HEK293 (cell line): ENCODE measurements at regions not wholly inside any gene's neighbourhood (a gene's known extent, or its start where the extent isn't known, plus 50 kb on each side); places are given as distances from the start of the nearest gene placed in this dataset.

ENCODE experiments used
- CTCF ChIA-PET: fragments of 350-600 bp; formaldehyde crosslinking; extraction: SDS; loops from one replicate; lab custom pipeline; 2021; ENCODE audit warnings: antibody characterized with exemption; lab: Yijun Ruan, JAX
- POLR2A ChIA-PET: fragments of 300-600 bp; formaldehyde crosslinking; extraction: SDS; loops from one replicate; lab custom pipeline; 2020; ENCODE audit warnings: antibody characterized with exemption, inconsistent platforms; lab: Yijun Ruan, JAX
- H3K27ac ChIP-seq: fragments of 200-500 bp; sonication (Bioruptor generic); 2 replicates; pipeline ENCODE4 v1.5.1; 2014; ENCODE audit warnings: low read depth, low read length, control low read depth, inconsistent platforms; ENCODE audit errors: extremely low read depth
- H3K36me3 ChIP-seq, 2 experiments: fragments of 200-500 bp in 1 of 2; sonication (Bioruptor generic) in 1 of 2; 1 replicate in 1 of 2; 2 replicates in 1 of 2; pipeline ENCODE4 v1.5.1; 2014 to 2017; ENCODE audit warnings: inconsistent platforms in 2 of 2, low read length in 2 of 2; ENCODE audit not compliant: control insufficient read depth in 2 of 2, insufficient read depth in 1 of 2
- H3K4me1 ChIP-seq: fragments of 200-500 bp; sonication (Bioruptor generic); 2 replicates; pipeline ENCODE4 v1.5.1; 2014; ENCODE audit warnings: mild to moderate bottlenecking, low read length, inconsistent platforms; ENCODE audit not compliant: control insufficient read depth, insufficient read depth
- H3K4me3 ChIP-seq: 2 replicates; pipeline ENCODE4 v1.5.1; 2011; ENCODE audit warnings: low read depth, mild to moderate bottlenecking, control low read depth, low read length, moderate library complexity
- H3K9me3 ChIP-seq: fragments of 200-500 bp; sonication (Bioruptor generic); 2 replicates; pipeline ENCODE4 v1.5.1; 2014; ENCODE audit warnings: low read depth, low read length, inconsistent platforms; ENCODE audit not compliant: control insufficient read depth, insufficient read depth
- BCL11B ChIP-seq: fragments of 450-650 bp; formaldehyde crosslinking; IDR thresholded peaks from 2 replicates; pipeline ENCODE4 v1.5.1; 2016; ENCODE audit warnings: low read depth, missing biosample characterization, missing genetic modification characterization
- FEZF1 ChIP-seq: fragments of 450-650 bp; formaldehyde crosslinking; IDR thresholded peaks from 2 replicates; pipeline ENCODE4 v1.5.1; 2016; ENCODE audit warnings: missing biosample characterization, missing genetic modification characterization
- KLF1 ChIP-seq: fragments of 450-650 bp; formaldehyde crosslinking; IDR thresholded peaks from 2 replicates; pipeline ENCODE4 v1.5.1; 2016; ENCODE audit warnings: missing biosample characterization, missing genetic modification characterization
- PRDM10 ChIP-seq: fragments of 450-650 bp; formaldehyde crosslinking; IDR thresholded peaks from 2 replicates; pipeline ENCODE4 v1.5.1; 2016; ENCODE audit warnings: missing biosample characterization, missing genetic modification characterization
- SALL2 ChIP-seq: fragments of 450-650 bp; formaldehyde crosslinking; IDR thresholded peaks from 2 replicates; pipeline ENCODE4 v1.5.0; 2017; ENCODE audit warnings: missing biosample characterization, mild to moderate bottlenecking, missing genetic modification characterization, borderline replicate concordance
- SETDB1 ChIP-seq: IDR thresholded peaks from one replicate; pipeline ENCODE4 v1.6.1; 2017; ENCODE audit warnings: mild to moderate bottlenecking, low read length, moderate library complexity, mixed read lengths; ENCODE audit not compliant: insufficient read length
- ZFHX2 ChIP-seq: fragments of 450-650 bp; formaldehyde crosslinking; conservative IDR thresholded peaks from 2 replicates; pipeline ENCODE4 v1.5.1; 2016; ENCODE audit warnings: missing biosample characterization, missing genetic modification characterization
- ZNF132 ChIP-seq: fragments of 450-650 bp; formaldehyde crosslinking; IDR thresholded peaks from 2 replicates; pipeline ENCODE4 v1.5.1; 2017; ENCODE audit warnings: missing biosample characterization, missing genetic modification characterization, borderline replicate concordance
- ZNF184 ChIP-seq: fragments of 450-650 bp; IDR thresholded peaks from 2 replicates; pipeline ENCODE4 v1.5.1; 2018; ENCODE audit warnings: missing biosample characterization, mild to moderate bottlenecking, missing genetic modification characterization
- ZNF214 ChIP-seq: fragments of 450-650 bp; formaldehyde crosslinking; IDR thresholded peaks from 2 replicates; pipeline ENCODE4 v1.5.1; 2017; ENCODE audit warnings: missing biosample characterization, mild to moderate bottlenecking, missing genetic modification characterization, borderline replicate concordance
- ZNF324 ChIP-seq: fragments of 450-650 bp; formaldehyde crosslinking; IDR thresholded peaks from 2 replicates; pipeline ENCODE4 v1.5.1; 2016; ENCODE audit warnings: missing biosample characterization, missing genetic modification characterization
- ZNF426 ChIP-seq: fragments of 450-650 bp; formaldehyde crosslinking; IDR thresholded peaks from 2 replicates; pipeline ENCODE4 v1.5.1; 2017; ENCODE audit warnings: missing biosample characterization, missing genetic modification characterization, mild to moderate bottlenecking, inconsistent platforms, moderate library complexity
- ZNF549 ChIP-seq: fragments of 450-650 bp; IDR thresholded peaks from 2 replicates; pipeline ENCODE4 v1.5.1; 2018; ENCODE audit warnings: missing biosample characterization, missing genetic modification characterization, mild to moderate bottlenecking, inconsistent platforms, moderate library complexity
- ZNF555 ChIP-seq: fragments of 450-650 bp; formaldehyde crosslinking; conservative IDR thresholded peaks from 2 replicates; pipeline ENCODE4 v1.5.1; 2017; ENCODE audit warnings: missing biosample characterization, mild to moderate bottlenecking, missing genetic modification characterization, inconsistent platforms
- ZNF585B ChIP-seq: fragments of 450-650 bp; formaldehyde crosslinking; IDR thresholded peaks from 2 replicates; pipeline ENCODE4 v1.5.1; 2016; ENCODE audit warnings: missing biosample characterization, missing genetic modification characterization
- ZNF610 ChIP-seq: fragments of 450-650 bp; formaldehyde crosslinking; IDR thresholded peaks from 2 replicates; pipeline ENCODE4 v1.5.1; 2016; ENCODE audit warnings: missing biosample characterization, missing genetic modification characterization, borderline replicate concordance
- ZNF664 ChIP-seq: fragments of 450-650 bp; formaldehyde crosslinking; IDR thresholded peaks from 2 replicates; pipeline ENCODE4 v1.5.1; 2016; ENCODE audit warnings: missing biosample characterization, missing genetic modification characterization
- ZNF707 ChIP-seq: fragments of 450-650 bp; formaldehyde crosslinking; IDR thresholded peaks from 2 replicates; pipeline ENCODE4 v1.5.1; 2016; ENCODE audit warnings: missing biosample characterization, missing genetic modification characterization
- ZSCAN18 ChIP-seq: fragments of 450-650 bp; formaldehyde crosslinking; IDR thresholded peaks from 2 replicates; pipeline ENCODE4 v1.5.1; 2016; ENCODE audit warnings: missing biosample characterization, missing genetic modification characterization
- TF ChIP-seq, protein P1 (sequence below): fragments of 450-650 bp; formaldehyde crosslinking; IDR thresholded peaks from 2 replicates; pipeline ENCODE4 v1.5.1; 2016; ENCODE audit warnings: missing biosample characterization, missing genetic modification characterization

GRCh38 chr18:59048048-59048363, 91.7 kb upstream of the SEC11C start:
- no peaks in the 10 kb centered on the region for H3K36me3 ChIP-seq
- TF ChIP-seq SETDB1 = no peak
- TF ChIP-seq, all 188 proteins: peak for 0
- Histone ChIP-seq H3K27ac (no peak overlapping the region), H3K4me3 (no peak overlapping the region), H3K4me1 (peaks cover 7% of the 10 kb centered on the region), H3K9me3 (no peaks in the 10 kb centered on the region)
- POLR2A ChIA-PET = no interaction called here
- CTCF ChIA-PET = interaction anchor here (0.9 kb wide), 1 partner anchor 36 kb away, joined by 3 read pairs; no protein-coding TSS in a partner anchor

GRCh38 chr18:59048378-59048777, 91.3 kb upstream of the SEC11C start:
- no peak overlapping the region for H3K27ac ChIP-seq
- H3K36me3 ChIP-seq = no peaks in the 10 kb centered on the region
- peaks cover 10% of the 10 kb centered on the region for H3K4me1 ChIP-seq
- ChIA-PET POLR2A (no interaction called here), CTCF (interaction anchor here (0.7 to 0.9 kb wide), 3 partner anchors 8 to 1365 kb away, joined by 3 to 4 read pairs (median 3); no protein-coding TSS in a partner anchor)
- H3K4me3 ChIP-seq = no peak overlapping the region
- H3K9me3 ChIP-seq = no peaks in the 10 kb centered on the region
- TF ChIP-seq ZFHX2 (tag by site-specific recombination) (peak; percentile 35), ZNF324 (no peak), SALL2 (tag by site-specific recombination) (no peak), KLF1 (tag by site-specific recombination) (peak; percentile 88), ZNF426 (tag by site-specific recombination) (no peak), PRDM10 (peak; percentile 70)

- TF ChIP-seq BCL11B (tag by site-specific recombination) = no peak
- TF ChIP-seq, all 188 proteins: peak for 0
- CTCF ChIA-PET = interaction anchor here (0.7 to 1.0 kb wide), 4 partner anchors 10 to 909 kb away, joined by 3 read pairs; no protein-coding TSS in a partner anchor
- Histone ChIP-seq H3K27ac (no peak overlapping the region), H3K4me1 (peaks cover 26% of the 10 kb centered on the region), H3K9me3 (no peaks in the 10 kb centered on the region), H3K36me3 (no peaks in the 10 kb centered on the region), H3K4me3 (no peak overlapping the region)
- POLR2A ChIA-PET = no interaction called here
These were observed 89.7 kb upstream of the SEC11C start for GRCh38 chr18:59049721-59050660.

DNA sequence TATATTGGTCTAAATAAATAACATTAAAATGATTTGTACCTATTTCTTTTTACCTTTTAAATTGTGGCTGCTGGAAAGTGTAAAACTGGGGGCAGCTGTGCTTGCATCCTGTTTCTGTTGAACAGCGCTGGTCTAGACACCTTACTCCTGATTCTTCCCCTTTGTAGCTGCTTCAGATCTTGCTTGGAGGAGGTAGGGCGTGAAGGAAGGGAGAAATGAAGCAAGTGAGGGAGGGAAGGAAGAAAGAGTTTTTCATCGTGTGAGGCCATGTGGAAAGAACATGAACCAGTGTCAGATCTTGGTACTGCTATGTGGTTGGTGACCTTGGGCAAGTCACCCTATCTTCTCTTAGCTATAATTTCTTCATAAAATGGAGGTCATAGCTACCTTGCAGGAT, 89.0 kb upstream of the SEC11C start:
- H3K4me1 ChIP-seq = peaks cover 29% of the 10 kb centered on the region
- no peak overlapping the region for H3K4me3 ChIP-seq
- ChIA-PET POLR2A (no interaction called here), CTCF (interaction anchor here (0.7 to 1.0 kb wide), 2 partner anchors 9 to 273 kb away, joined by 3 read pairs; no protein-coding TSS in a partner anchor)
- no peaks in the 10 kb centered on the region for H3K36me3 ChIP-seq
- no peaks in the 10 kb centered on the region for H3K9me3 ChIP-seq
- no peak overlapping the region for H3K27ac ChIP-seq
- TF ChIP-seq ZNF664 (no peak), ZSCAN18 (tag by site-specific recombination) (no peak), ZNF585B (tag by site-specific recombination) (no peak), ZNF707 (tag by site-specific recombination) (no peak), ZNF214 (tag by site-specific recombination) (no peak), ZNF132 (tag by site-specific recombination) (no peak), ZNF184 (tag by site-specific recombination) (no peak), ZNF555 (no peak), ZNF549 (tag by site-specific recombination) (no peak), FEZF1 (tag by site-specific recombination) (no peak), ZNF610 (tag by site-specific recombination) (no peak)
- TF ChIP-seq, protein P1, sequence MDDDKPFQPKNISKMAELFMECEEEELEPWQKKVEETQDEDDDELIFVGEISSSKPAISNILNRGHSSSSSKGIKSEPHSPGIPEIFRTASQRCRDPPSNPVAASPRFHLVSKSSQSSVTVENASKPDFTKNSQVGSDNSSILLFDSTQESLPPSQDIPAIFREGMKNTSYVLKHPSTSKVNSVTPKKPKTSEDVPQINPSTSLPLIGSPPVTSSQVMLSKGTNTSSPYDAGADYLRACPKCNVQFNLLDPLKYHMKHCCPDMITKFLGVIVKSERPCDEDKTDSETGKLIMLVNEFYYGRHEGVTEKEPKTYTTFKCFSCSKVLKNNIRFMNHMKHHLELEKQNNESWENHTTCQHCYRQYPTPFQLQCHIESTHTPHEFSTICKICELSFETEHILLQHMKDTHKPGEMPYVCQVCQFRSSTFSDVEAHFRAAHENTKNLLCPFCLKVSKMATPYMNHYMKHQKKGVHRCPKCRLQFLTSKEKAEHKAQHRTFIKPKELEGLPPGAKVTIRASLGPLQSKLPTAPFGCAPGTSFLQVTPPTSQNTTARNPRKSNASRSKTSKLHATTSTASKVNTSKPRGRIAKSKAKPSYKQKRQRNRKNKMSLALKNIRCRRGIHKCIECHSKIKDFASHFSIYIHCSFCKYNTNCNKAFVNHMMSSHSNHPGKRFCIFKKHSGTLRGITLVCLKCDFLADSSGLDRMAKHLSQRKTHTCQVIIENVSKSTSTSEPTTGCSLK (tag by site-specific recombination) = no peak
